Central memory CD4-positive, alpha-beta T cell (primary cell): ENCODE measurements at regions not wholly inside any gene's neighbourhood (a gene's known extent, or its start where the extent isn't known, plus 50 kb on each side); places are given as distances from the start of the nearest gene placed in this dataset.
"Not testable (repeated sequence)": the region's sequence is repeated elsewhere in the genome, so short reads cannot be mapped to it uniquely, and the experiment has no call there.

ENCODE experiments used
- DNase-seq: peaks from one replicate; pipeline ENCODE4 v3.0.0; 2022

GRCh38 chr1:232379063-232379434, 250.9 kb downstream of the SIPA1L2 start:
- DNase-seq: no peak

- DNase-seq: no peak
Observed at GRCh38 chr1:232378266-232379062, 251.5 kb downstream of the SIPA1L2 start.

DNA sequence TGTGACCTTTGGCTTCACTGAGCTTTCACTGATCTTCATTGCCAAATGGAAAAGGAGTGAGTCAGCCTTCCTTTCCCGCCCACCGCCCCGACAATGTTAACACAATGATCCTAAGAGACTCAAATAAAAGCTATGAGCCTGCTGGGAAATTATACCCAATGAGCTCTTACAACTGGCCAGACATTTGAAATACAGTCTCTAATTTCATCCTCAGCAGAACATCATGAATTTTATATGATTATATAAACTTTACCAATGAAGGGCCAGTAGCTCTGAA, 252.5 kb downstream of the SIPA1L2 start:
- DNase-seq: no peak

DNA sequence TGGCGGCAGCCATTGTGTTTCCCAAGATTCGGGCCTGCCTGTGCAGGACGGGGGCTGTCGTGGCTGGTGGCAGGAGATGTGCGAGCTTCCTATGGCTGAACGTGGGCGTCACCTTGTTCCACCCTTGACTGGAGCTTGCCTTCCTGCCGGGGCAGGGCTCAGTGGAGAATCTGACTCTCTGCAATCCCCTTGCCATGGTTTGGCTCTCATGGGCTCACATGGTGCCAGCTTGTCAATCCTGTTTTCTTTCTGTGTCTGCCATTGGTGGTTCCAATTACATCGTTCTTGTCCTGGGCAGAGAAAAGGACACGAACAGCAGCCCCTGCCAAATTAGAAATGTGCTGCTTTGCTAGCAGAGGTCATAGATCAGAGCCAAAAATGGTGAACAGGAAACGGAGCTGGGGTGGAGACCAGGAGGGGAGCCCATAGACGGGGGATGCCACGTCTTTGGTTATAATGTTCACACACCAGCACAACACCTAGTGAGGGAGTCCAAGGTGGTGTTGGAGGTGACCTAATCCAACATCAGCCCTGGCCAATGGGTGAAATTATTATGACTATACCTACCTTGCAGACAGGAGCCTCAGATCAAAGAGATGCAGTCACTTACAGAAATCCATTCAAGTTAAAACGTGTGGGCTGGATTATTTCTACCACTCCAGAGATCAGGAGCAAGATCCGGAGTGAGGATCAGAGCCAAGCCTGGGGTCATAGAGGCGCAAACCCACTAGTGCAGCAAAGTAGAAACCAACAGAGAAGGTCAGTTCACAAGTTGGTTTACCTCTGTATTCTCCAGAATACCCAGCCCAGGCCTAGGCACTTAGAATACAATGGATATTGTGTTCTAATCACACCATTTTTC, 253.1 kb downstream of the SIPA1L2 start:
- DNase-seq: no peak

GRCh38 chr1:232372841-232373440, 257.0 kb downstream of the SIPA1L2 start:
- no peak for DNase-seq

- no peak for DNase-seq
Observed at GRCh38 chr1:232372431-232372830, 257.5 kb downstream of the SIPA1L2 start.

- no peak for DNase-seq
Observed at GRCh38 chr1:232369451-232370296, 260.3 kb downstream of the SIPA1L2 start.

DNA sequence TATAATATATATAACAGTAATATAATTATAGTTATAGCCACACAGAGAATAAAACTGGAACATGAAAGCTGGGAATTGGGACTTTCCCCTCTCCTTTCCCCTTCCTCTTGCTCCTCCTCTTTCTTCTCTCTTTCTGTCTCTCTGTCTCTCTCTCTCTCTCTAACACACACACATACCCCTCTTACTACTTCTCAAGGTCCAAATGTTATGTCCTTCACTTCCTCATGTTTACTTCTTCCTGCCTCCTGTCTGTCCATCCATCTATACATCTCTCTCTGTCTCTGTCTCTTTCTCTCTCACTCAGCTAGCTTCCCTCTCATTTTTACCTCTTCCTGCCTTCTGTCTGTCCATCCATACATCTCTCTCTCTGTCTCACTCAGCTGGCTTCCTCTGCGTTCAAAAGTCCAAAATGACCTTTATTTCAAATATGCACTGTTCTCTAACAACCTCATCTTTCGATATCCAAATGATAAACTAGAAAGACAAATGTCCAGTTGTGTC, 261.1 kb downstream of the SIPA1L2 start:
- no peak for DNase-seq

- DNase-seq: no peak
Observed at GRCh38 chr1:232367293-232367692, 262.6 kb downstream of the SIPA1L2 start.

DNA sequence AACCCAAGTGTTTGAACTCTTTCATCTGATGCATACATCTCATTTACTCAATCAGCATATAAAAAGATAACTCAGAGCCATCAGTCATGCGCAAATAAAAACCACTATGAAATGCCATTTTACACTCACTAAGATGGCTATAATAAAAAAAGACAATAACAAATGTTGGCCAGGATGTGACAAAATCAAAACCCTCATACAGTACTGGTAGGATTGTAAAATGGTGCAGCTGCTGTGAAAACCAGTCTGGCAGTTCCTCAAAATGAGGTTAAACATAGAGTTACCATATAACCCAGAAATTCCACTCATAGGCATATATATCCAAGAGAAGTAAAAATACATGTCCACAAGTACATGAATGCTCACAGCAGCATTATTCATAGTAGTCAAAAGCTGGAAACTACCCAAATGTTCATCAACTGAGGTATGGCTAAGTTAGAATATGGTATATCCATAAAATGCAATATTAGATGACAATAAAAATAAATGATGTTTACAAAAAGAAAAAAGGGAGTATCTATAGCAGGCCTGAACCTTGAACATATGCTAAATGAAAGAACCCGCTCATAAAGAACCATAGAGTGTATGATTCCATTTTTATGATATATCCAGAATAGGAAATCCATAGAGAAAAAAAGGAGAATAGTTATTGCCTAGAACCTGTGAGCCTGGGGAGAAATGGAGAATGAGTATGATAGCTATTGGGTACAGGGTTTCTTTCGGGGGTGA, 265.1 kb downstream of the SIPA1L2 start:
- no peak for DNase-seq

- DNase-seq: no peak
Observed at GRCh38 chr1:232363008-232363407, 266.9 kb downstream of the SIPA1L2 start.

GRCh38 chr1:232357416-232357815, 272.5 kb downstream of the SIPA1L2 start:
- DNase-seq: no peak

- DNase-seq: no peak
Observed at GRCh38 chr1:232355162-232356006, 274.5 kb downstream of the SIPA1L2 start.

GRCh38 chr1:232353001-232353400, 276.9 kb downstream of the SIPA1L2 start:
- DNase-seq: no peak

- no peak for DNase-seq
Observed at GRCh38 chr1:232352366-232352765, 277.6 kb downstream of the SIPA1L2 start.

DNA sequence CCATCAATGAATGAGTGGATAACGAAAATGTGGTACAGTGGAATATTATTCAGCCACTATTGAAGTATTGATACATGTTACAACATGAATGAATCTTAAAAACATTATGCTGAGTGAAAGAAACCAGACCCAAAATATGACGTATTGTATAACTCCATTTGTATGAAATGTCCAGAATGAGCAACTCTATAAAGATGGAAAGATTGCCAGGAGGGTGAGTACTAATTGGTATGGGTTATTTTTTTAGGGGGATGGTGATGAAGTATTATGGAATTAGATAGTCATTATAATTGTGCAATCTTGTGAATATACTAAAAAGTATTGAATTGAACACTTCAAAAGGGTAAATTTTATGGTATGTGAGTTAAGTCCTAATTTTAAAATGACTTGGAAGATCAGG, 278.6 kb downstream of the SIPA1L2 start:
- DNase-seq: no peak

- DNase-seq: no peak
Observed at GRCh38 chr1:232346844-232347243, 283.1 kb downstream of the SIPA1L2 start.

GRCh38 chr1:232344791-232345399, 285.0 kb downstream of the SIPA1L2 start:
- DNase-seq: no peak

GRCh38 chr1:232344186-232344585, 285.7 kb downstream of the SIPA1L2 start:
- not testable (repeated sequence) for DNase-seq

- no peak for DNase-seq
Observed at GRCh38 chr1:232340446-232340845, 289.5 kb downstream of the SIPA1L2 start.

DNA sequence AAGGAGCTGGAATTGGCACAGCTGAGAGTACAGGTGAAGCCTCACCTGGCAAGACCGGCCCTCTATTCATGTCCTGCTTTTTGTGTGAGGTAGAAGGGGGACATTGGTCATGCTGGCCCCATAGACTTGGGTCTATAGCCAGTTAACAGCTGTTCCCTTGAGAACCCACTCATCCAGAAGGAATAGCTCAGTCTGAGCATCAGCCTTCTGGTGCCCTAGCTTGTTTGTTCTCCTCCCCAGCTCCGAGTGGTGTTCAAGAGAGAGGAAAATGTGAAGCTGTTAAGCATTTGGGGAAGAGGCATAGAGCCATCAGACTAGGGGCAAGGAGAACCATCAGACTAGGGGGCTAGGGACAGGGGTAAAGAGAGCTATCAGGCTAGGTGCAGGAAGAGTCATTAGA, 290.9 kb downstream of the SIPA1L2 start:
- DNase-seq: no peak
